K562 (cell line): ENCODE measurements at regions not wholly inside any gene's neighbourhood (a gene's known extent, or its start where the extent isn't known, plus 50 kb on each side); places are given as distances from the start of the nearest gene placed in this dataset.

Source experiments
- ATAC-seq: fragments of 200-7000 bp; cut with Tn5 transposase; 3 replicates; pipeline ENCODE4 v1.9.1; 2020; ENCODE audit warnings: moderate library complexity
- BruUV-seq: library from RNA; stranded (reverse); fragments of 400-500 nt; replicated peaks from 2 replicates; lab custom pipeline; 2021; lab: Mats Ljungman, UMichigan
- CTCF ChIA-PET: fragments of 300-600 bp; formaldehyde crosslinking; extraction: SDS; loops from one replicate; lab custom pipeline; 2021; ENCODE audit warnings: low intra/inter-chr PET ratio; lab: Yijun Ruan, JAX
- POLR2A ChIA-PET: fragments of 300-600, 350-650 bp; sonication (Branson Sonifier 250); formaldehyde crosslinking; extraction: SDS; loops from one replicate; lab custom pipeline; 2021; ENCODE audit warnings: antibody characterized with exemption, inconsistent platforms; lab: Yijun Ruan, JAX
- DNase-seq, 4 experiments: peaks; one replicate each; pipeline versions ENCODE4 v3.0.0 to v3.0.0-alpha.2; 2011 to 2018; ENCODE audit warnings: low spot score in 3 of 4, mixed read lengths in 3 of 4; ENCODE audit errors: extremely low read depth in 1 of 4
- FAIRE-seq: peaks from 2 replicates; lab custom pipeline; 2011; peaks lifted over from hg19 to GRCh38; lab: Jason Lieb, UNC
- H2AFZ ChIP-seq: 2 replicates; pipeline ENCODE4 v1.6.0; 2011; ENCODE audit warnings: low read depth, low read length, control low read depth, inconsistent platforms
- H3K27ac ChIP-seq: fragments of 200-600 bp; 3 replicates; pipeline ENCODE4 v1.8.0; 2011; ENCODE audit warnings: low read depth, mild to moderate bottlenecking, control low read depth, inconsistent platforms, low read length, moderate library complexity, mixed read lengths; ENCODE audit errors: extremely low read depth
- H3K27me3 ChIP-seq, 2 experiments: fragments of 300-600 bp in 1 of 2; 2 replicates in 1 of 2; 3 replicates in 1 of 2; pipeline versions ENCODE4 v1.6.0 to v1.8.0; 2011; ENCODE audit warnings: inconsistent platforms in 2 of 2, low read length in 2 of 2, mild to moderate bottlenecking in 1 of 2, mixed read lengths in 1 of 2, moderate library complexity in 1 of 2; ENCODE audit not compliant: control insufficient read depth in 2 of 2, insufficient read depth in 2 of 2
- H3K36me3 ChIP-seq: fragments of 300-600 bp; 3 replicates; pipeline ENCODE4 v1.8.0; 2011; ENCODE audit warnings: mild to moderate bottlenecking, low read length, inconsistent platforms; ENCODE audit not compliant: control insufficient read depth, insufficient read depth
- H3K4me1 ChIP-seq, 2 experiments: fragments of 200-600 bp in 1 of 2; replicated peaks in 1 of 2; 2 replicates in 1 of 2; 3 replicates in 1 of 2; pipeline versions ENCODE4 v1.5.1 to v1.8.0; 2011; ENCODE audit warnings: inconsistent platforms in 2 of 2, low read length in 2 of 2, mild to moderate bottlenecking in 1 of 2, mixed read lengths in 1 of 2, moderate library complexity in 1 of 2; ENCODE audit not compliant: control insufficient read depth in 2 of 2, insufficient read depth in 2 of 2
- H3K4me2 ChIP-seq: 2 replicates; pipeline ENCODE4 v1.6.1; 2011; ENCODE audit warnings: low read length, control low read depth, inconsistent platforms, mixed read lengths; ENCODE audit not compliant: insufficient read depth
- H3K4me3 ChIP-seq: fragments of 200-600 bp; sonication (generic), shearing (Covaris generic); 2 replicates; pipeline ENCODE4 v1.5.1; 2016; ENCODE audit warnings: control low read depth, inconsistent platforms
- H3K79me2 ChIP-seq: fragments of 200-600 bp; 3 replicates; pipeline ENCODE4 v1.8.0; 2011; ENCODE audit warnings: low read length, inconsistent platforms; ENCODE audit not compliant: control insufficient read depth, insufficient read depth
- H3K9ac ChIP-seq, 2 experiments: 2 replicates each; pipeline versions ENCODE4 v1.6.0 to v1.6.1; 2011; ENCODE audit warnings: low read depth in 2 of 2, low read length in 2 of 2, control low read depth in 1 of 2, inconsistent platforms in 1 of 2, mild to moderate bottlenecking in 1 of 2, mixed read lengths in 1 of 2; ENCODE audit not compliant: insufficient read depth in 1 of 2
- H3K9me1 ChIP-seq: one replicate; pipeline ENCODE4 v1.6.0; 2011; ENCODE audit warnings: inconsistent platforms, mild to moderate bottlenecking, low read length, moderate library complexity; ENCODE audit not compliant: control insufficient read depth, insufficient read depth
- H3K9me3 ChIP-seq: replicated peaks from 2 replicates; pipeline ENCODE4 v1.5.1; 2011; ENCODE audit warnings: low read depth, low read length, inconsistent platforms; ENCODE audit not compliant: control insufficient read depth, insufficient read depth
- H4K20me1 ChIP-seq: replicated peaks from 2 replicates; pipeline ENCODE4 v1.6.1; 2011; ENCODE audit warnings: low read length, inconsistent platforms, mixed read lengths; ENCODE audit not compliant: control insufficient read depth, insufficient read depth
- ARID3A ChIP-seq: IDR thresholded peaks from 2 replicates; pipeline ENCODE4 v1.6.1; 2012; ENCODE audit warnings: low read depth, low read length, improper control_type of control experiment, borderline replicate concordance
- ARNT ChIP-seq, 2 experiments: fragments of 450-650 bp; IDR thresholded peaks; 2 replicates each; pipeline ENCODE4 v1.6.1; 2016; ENCODE audit warnings: mild to moderate bottlenecking in 1 of 2
- HEY1 ChIP-seq: fragments of 250-450 bp; sonication (Bioruptor Pico); IDR thresholded peaks from 2 replicates; pipeline ENCODE4 v1.5.0; 2020; ENCODE audit warnings: mild to moderate bottlenecking, moderate library complexity, borderline replicate concordance
- POLR2AphosphoS5 ChIP-seq: IDR thresholded peaks from 2 replicates; pipeline ENCODE4 v1.6.1; 2011; ENCODE audit warnings: mild to moderate bottlenecking, low read depth, low read length, moderate library complexity; ENCODE audit not compliant: control insufficient read depth, insufficient read depth
- SRSF7 ChIP-seq: fragments of 200-400 bp; formaldehyde crosslinking; optimal IDR thresholded peaks from 2 replicates; pipeline ENCODE3; 2017; ENCODE audit warnings: mild to moderate bottlenecking, low read depth, low read length
- ZEB2 ChIP-seq: fragments of 450-650 bp; IDR thresholded peaks from 2 replicates; pipeline ENCODE4 v1.6.1; 2016
- ZFPM2 ChIP-seq: fragments of 250-450 bp; sonication (Bioruptor Pico); IDR thresholded peaks from 2 replicates; pipeline ENCODE4 v1.5.1; 2022; ENCODE audit warnings: mild to moderate bottlenecking
- ZNF140 ChIP-seq: fragments of 250-450 bp; sonication (Bioruptor Pico); IDR thresholded peaks from 2 replicates; pipeline ENCODE4 v1.8.0; 2021; ENCODE audit warnings: moderate library complexity, mild to moderate bottlenecking, inconsistent platforms
- ZNF586 ChIP-seq: fragments of 450-650 bp; formaldehyde crosslinking; conservative IDR thresholded peaks from 2 replicates; pipeline ENCODE4 v1.4.0; 2020; ENCODE audit warnings: mild to moderate bottlenecking, moderate library complexity
- WGBS: fragments of 100-300 bp; shearing (Covaris generic); methylation state at CpG from one replicate; pipeline ENCODE4 v1.1.6; 2016; ENCODE audit warnings: low coverage, mixed read lengths; ENCODE audit not compliant: insufficient coverage; ENCODE audit errors: missing lambda C conversion rate; 5-methylcytosine and 5-hydroxymethylcytosine counted together
- in situ Hi-C: fragments of 300-500 bp; cut with MboI; formaldehyde crosslinking; loops from 4 replicates; pipeline ENCODE4 v1.15.0; 2018; ENCODE audit warnings: inconsistent platforms, mixed read lengths
- intact Hi-C: fragments of 100-400 bp; cut with micrococcal nuclease; formaldehyde crosslinking; loops from 2 replicates; pipeline ENCODE4 v1.14.2; 2022
- TF ChIP-seq, protein P1 (sequence below): sonication (generic); formaldehyde crosslinking; IDR thresholded peaks from 2 replicates; pipeline ENCODE4 v1.8.1; 2023; ENCODE audit warnings: mild to moderate bottlenecking, missing genetic modification reagents
- TF ChIP-seq, protein P2 (sequence below): fragments of 450-650 bp; formaldehyde crosslinking; conservative IDR thresholded peaks from 2 replicates; pipeline ENCODE4 v1.4.0; 2022; ENCODE audit warnings: mild to moderate bottlenecking, missing genetic modification characterization

GRCh38 chr10:117720931-117721835, 178.6 kb downstream of the EMX2 start:
- TF ChIP-seq ZFPM2 (CRISPR knock-in tag): no peak
- TF ChIP-seq SRSF7: no peak
- TF ChIP-seq HEY1 (CRISPR knock-in tag): no peak
- no peak for TF ChIP-seq ARNT (IDR thresholded peaks at IDR 0.05)
- TF ChIP-seq, protein P1, sequence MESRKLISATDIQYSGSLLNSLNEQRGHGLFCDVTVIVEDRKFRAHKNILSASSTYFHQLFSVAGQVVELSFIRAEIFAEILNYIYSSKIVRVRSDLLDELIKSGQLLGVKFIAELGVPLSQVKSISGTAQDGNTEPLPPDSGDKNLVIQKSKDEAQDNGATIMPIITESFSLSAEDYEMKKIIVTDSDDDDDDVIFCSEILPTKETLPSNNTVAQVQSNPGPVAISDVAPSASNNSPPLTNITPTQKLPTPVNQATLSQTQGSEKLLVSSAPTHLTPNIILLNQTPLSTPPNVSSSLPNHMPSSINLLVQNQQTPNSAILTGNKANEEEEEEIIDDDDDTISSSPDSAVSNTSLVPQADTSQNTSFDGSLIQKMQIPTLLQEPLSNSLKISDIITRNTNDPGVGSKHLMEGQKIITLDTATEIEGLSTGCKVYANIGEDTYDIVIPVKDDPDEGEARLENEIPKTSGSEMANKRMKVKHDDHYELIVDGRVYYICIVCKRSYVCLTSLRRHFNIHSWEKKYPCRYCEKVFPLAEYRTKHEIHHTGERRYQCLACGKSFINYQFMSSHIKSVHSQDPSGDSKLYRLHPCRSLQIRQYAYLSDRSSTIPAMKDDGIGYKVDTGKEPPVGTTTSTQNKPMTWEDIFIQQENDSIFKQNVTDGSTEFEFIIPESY (CRISPR knock-in tag): no peak
- no peak for TF ChIP-seq ZEB2
- no peak for TF ChIP-seq ARID3A
- no peak for TF ChIP-seq ZNF140 (CRISPR knock-in tag)
- TF ChIP-seq ZNF586 (CRISPR knock-in tag): no peak
- TF ChIP-seq, protein P2, sequence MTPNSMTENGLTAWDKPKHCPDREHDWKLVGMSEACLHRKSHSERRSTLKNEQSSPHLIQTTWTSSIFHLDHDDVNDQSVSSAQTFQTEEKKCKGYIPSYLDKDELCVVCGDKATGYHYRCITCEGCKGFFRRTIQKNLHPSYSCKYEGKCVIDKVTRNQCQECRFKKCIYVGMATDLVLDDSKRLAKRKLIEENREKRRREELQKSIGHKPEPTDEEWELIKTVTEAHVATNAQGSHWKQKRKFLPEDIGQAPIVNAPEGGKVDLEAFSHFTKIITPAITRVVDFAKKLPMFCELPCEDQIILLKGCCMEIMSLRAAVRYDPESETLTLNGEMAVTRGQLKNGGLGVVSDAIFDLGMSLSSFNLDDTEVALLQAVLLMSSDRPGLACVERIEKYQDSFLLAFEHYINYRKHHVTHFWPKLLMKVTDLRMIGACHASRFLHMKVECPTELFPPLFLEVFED: no peak
- TF ChIP-seq POLR2AphosphoS5: no peak
- H3K4me3 ChIP-seq: no peak overlapping the region
- H3K9me3 ChIP-seq: no peaks in the 10 kb centered on the region
- H3K79me2 ChIP-seq: no peaks in the 10 kb centered on the region
- no peaks in the 10 kb centered on the region for H3K4me1 ChIP-seq
- in situ Hi-C loops (no loop called here), intact Hi-C loops (no loop called here)
- H3K9ac ChIP-seq: no peak overlapping the region
- FAIRE-seq: no peak
- BruUV-seq: no TSS peak
- no peak overlapping the region for H3K27ac ChIP-seq
- no peaks in the 10 kb centered on the region for H3K36me3 ChIP-seq
- no peaks in the 10 kb centered on the region for H3K27me3 ChIP-seq
- 2% methylated on average over 16 of the region's 21 CpGs for WGBS
- ChIA-PET POLR2A (interaction anchor here (0.7 kb wide), 1 partner anchor 15 kb away, joined by 3 read pairs; no protein-coding TSS in a partner anchor), CTCF (no interaction called here)
- no peak for DNase-seq
- H4K20me1 ChIP-seq: no peaks in the 10 kb centered on the region
- ATAC-seq: no peak
- no peak overlapping the region for H2AFZ ChIP-seq
- H3K9me1 ChIP-seq: no peaks in the 10 kb centered on the region
- H3K4me2 ChIP-seq: no peak overlapping the region
